HG03571 (cell line): ENCODE measurements at regions not wholly inside any gene's neighbourhood (a gene's known extent, or its start where the extent isn't known, plus 50 kb on each side); places are given as distances from the start of the nearest gene placed in this dataset.
A peak's percentile ranks its signal among the peaks of the same experiment; 100 is the strongest.
"Not testable (repeated sequence)": the region's sequence is repeated elsewhere in the genome, so short reads cannot be mapped to it uniquely, and the experiment has no call there.

Experiments
- ATAC-seq: cut with Tn5 transposase; IDR thresholded peaks from one replicate; pipeline ENCODE4 v1.9.1; 2021; ENCODE audit not compliant: unreplicated experiment

GRCh38 chr6:180091-180694, 112.1 kb upstream of the DUSP22 start:
- not testable (repeated sequence) for ATAC-seq

- ATAC-seq, result peak; percentile 60
Measured at GRCh38 chr6:181049-181654, 111.1 kb upstream of the DUSP22 start.

- no peak for ATAC-seq
Measured at GRCh38 chr6:183668-184067, 108.6 kb upstream of the DUSP22 start.

- no peak for ATAC-seq
Measured at GRCh38 chr6:184161-184700, 108.1 kb upstream of the DUSP22 start.

- ATAC-seq, result no peak
Measured at GRCh38 chr6:186340-186965, 105.8 kb upstream of the DUSP22 start.

- ATAC-seq, result no peak
Measured at GRCh38 chr6:187210-187861, 105.0 kb upstream of the DUSP22 start.

GRCh38 chr6:188821-189655, 103.2 kb upstream of the DUSP22 start:
- ATAC-seq, result peak; percentile 72

- ATAC-seq, result peak; percentile 13
Measured at GRCh38 chr6:189676-190075, 102.6 kb upstream of the DUSP22 start.

GRCh38 chr6:190596-191395, 101.5 kb upstream of the DUSP22 start:
- ATAC-seq, result no peak

GRCh38 chr6:191487-192312, 100.6 kb upstream of the DUSP22 start:
- ATAC-seq, result no peak

- no peak for ATAC-seq
Measured at GRCh38 chr6:192313-192664, 100.0 kb upstream of the DUSP22 start.

GRCh38 chr6:193180-193579, 99.1 kb upstream of the DUSP22 start:
- no peak for ATAC-seq

GRCh38 chr6:193773-194310, 98.4 kb upstream of the DUSP22 start:
- ATAC-seq, result peak; percentile 36

- no peak for ATAC-seq
Measured at GRCh38 chr6:195861-196360, 96.4 kb upstream of the DUSP22 start.

GRCh38 chr6:196543-196942, 95.7 kb upstream of the DUSP22 start:
- no peak for ATAC-seq

GRCh38 chr6:203661-204060, 88.6 kb upstream of the DUSP22 start:
- no peak for ATAC-seq

- no peak for ATAC-seq
Measured at GRCh38 chr6:206264-206663, 86.0 kb upstream of the DUSP22 start.

- ATAC-seq, result no peak
Measured at GRCh38 chr6:208364-208763, 83.9 kb upstream of the DUSP22 start.

- no peak for ATAC-seq
Measured at GRCh38 chr6:208938-209337, 83.3 kb upstream of the DUSP22 start.
